ENCODE measurements at regions not wholly inside any gene's neighbourhood (a gene's known extent, or its start where the extent isn't known, plus 50 kb on each side); places are given as distances from the start of the nearest gene placed in this dataset.

- in situ Hi-C loops (cut with HindIII; ENCODE audit: low pct_ligation_motif_present, low pct_unique_long_range_greater_than_20kb, low sequenced_read_pairs), result no loop called here
- DNase-seq, result no peak
Observed at GRCh38 chr16:87552072-87552718, 50.1 kb upstream of the JPH3 start.

GRCh38 chr16:87551487-87551886 is 50.8 kb upstream of the JPH3 start:
- no peak for DNase-seq
- in situ Hi-C loops (cut with HindIII; ENCODE audit: low pct_ligation_motif_present, low pct_unique_long_range_greater_than_20kb, low sequenced_read_pairs), result no loop called here

DNA sequence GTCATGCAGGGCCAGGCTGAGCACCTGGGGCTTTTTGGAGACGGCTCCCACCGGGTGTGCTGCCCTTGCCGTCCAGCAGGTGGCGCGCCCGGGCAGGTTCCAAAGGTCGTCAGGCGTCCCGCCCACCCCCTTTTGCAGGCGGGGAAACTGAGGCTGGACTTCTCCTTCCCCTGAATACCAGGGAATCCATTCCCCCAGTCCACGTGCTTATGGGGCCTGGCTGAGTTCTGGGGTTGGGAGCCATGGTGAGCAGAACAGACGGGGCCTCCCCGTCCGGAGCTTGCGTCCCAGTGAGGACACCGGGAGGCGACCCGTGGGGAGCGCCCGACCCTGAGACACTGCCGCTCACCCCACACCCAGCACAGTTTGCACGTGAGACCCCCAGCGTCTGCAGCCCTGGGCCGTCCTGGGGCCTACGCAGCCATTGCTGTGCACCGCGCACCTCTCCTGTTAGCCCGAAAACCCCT is 51.8 kb upstream of the JPH3 start:
- DNase-seq, result peak; percentile 33
- in situ Hi-C loops (cut with HindIII; ENCODE audit: low pct_ligation_motif_present, low pct_unique_long_range_greater_than_20kb, low sequenced_read_pairs), result no loop called here

DNA sequence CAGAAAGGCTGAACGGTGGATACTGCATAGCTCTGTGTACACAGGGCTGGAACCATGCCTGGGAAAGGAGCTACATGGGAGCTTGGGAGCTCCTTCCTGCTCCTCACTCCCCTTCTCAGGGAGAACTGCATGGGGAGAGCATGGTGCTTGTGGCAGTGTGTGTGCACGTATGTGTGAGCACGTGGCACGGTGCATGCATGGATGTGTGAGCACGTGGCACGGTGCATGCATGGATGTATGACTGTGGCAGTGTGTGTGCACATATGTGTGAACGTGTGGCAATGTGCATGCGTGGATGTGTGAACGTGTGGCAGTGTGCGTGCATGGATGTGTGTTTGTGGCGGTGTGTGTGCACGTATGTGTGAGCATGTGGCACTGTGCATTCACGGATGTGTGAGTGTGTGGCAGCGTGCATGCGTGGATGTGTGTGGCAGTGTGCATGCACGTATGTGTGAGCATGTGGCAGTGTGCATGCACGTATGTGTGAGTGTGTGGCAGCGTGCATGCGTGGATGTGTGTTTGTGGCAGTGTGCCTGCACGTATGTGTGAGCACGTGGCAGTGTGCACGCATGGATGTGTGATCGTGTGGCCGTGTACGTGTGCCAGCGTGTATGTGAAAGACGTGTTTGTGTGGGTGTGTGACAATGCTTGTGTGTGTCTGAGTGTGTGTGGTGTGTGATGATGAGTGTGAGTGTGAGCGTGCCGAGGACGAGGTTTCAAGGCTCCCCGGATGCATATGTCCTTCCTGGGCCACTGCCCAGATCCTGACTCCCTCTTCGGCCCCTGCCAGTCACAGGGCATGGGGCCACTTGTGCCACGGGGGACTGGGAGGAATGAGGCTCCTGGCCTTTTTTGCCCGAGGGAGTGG is 52.4 kb upstream of the JPH3 start:
- DNase-seq, result no peak

GRCh38 chr16:87548046-87548445 is 54.3 kb upstream of the JPH3 start:
- DNase-seq, result no peak
- in situ Hi-C loops (cut with HindIII; ENCODE audit: low pct_ligation_motif_present, low pct_unique_long_range_greater_than_20kb, low sequenced_read_pairs), result no loop called here

More for the DNA sequence above, 52.4 kb upstream of the JPH3 start:
- in situ Hi-C loops (cut with HindIII; ENCODE audit: low pct_ligation_motif_present, low pct_unique_long_range_greater_than_20kb, low sequenced_read_pairs), result no loop called here

GRCh38 chr16:87543436-87544191 is 50.8 kb upstream of the ZCCHC14 start:
- no peak for DNase-seq
- in situ Hi-C loops (cut with HindIII; ENCODE audit: low pct_ligation_motif_present, low pct_unique_long_range_greater_than_20kb, low sequenced_read_pairs), result no loop called here

DNA sequence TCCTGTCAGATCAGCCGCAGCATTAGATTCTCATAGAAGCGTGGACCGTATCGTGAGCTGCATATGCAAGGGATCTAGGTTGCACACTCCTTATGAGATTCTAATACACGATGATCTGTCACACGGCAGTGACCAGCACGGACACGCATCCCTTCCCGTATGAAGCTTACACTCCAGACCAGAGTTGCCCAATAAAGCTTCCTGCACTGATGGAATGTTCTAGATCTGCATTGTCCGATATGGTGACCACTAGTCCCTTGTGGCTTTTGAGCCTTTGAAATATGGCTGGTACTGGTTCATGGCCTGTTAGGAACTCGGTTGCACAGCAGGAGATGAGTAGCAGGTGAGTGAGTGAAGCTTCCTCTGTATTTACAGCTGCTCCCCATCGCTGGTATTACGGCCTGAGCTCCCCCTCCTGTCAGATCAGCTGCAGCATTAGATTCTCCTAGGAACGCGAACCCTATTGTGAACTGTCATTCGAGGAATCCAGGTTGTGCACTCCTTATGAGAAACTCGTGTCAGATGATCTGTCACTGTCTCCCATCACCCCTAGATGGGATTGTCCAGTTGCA is 49.8 kb upstream of the ZCCHC14 start:
- DNase-seq, result no peak
- in situ Hi-C loops (cut with HindIII; ENCODE audit: low pct_ligation_motif_present, low pct_unique_long_range_greater_than_20kb, low sequenced_read_pairs), result no loop called here

Measured in ACHN (cell line).